A172 (cell line): ENCODE measurements at regions not wholly inside any gene's neighbourhood (a gene's known extent, or its start where the extent isn't known, plus 50 kb on each side); places are given as distances from the start of the nearest gene placed in this dataset.
"Not testable (repeated sequence)": the region's sequence is repeated elsewhere in the genome, so short reads cannot be mapped to it uniquely, and the experiment has no call there.

Experiments used
- DNase-seq: peaks from one replicate; pipeline ENCODE4 v3.0.0-alpha.2; 2015; ENCODE audit warnings: low spot score

GRCh38 chr1:57578099-57578498 lies 154.2 kb upstream of the DAB1 start:
- no peak for DNase-seq

DNA sequence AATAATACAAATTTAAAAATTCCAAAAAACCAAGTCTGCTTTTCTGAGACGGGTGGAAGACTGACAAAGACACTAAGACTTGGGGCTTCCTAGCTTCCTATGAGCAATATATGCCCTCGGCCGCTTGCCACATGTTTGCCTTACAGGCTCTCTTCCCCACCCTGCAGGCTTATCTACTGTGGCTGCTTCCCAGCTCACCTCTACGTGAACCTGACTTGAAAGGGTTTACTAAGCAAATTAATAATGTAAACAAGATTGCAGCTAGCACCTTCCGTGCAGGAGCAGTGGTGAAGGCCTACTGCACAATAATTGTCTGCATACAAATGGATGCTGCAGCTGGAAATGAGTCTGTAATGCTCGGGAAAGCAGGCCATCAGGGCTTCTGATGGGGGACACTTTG lies 152.9 kb upstream of the DAB1 start:
- no peak for DNase-seq

DNA sequence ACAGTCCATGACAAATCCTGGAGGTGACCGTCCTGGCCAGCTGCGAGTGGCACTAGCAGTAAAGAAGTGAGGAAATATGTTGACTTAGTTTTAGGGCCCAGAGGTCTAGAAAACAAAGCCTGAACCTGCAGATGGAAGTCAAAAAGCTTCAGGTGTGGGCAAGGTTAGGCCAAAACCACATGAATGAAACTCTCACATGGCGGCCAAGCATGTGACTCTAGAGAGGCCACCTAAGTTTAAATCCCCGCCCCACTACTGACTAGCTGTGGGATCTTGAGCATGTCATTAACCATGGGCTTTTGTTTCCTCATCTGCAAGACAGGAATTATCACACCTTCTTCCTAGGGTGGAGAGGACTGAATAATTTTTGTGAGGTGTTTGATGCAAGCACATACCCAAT lies 148.2 kb upstream of the DAB1 start:
- no peak for DNase-seq

GRCh38 chr1:57558066-57558465 lies 134.2 kb upstream of the DAB1 start:
- not testable (repeated sequence) for DNase-seq

DNA sequence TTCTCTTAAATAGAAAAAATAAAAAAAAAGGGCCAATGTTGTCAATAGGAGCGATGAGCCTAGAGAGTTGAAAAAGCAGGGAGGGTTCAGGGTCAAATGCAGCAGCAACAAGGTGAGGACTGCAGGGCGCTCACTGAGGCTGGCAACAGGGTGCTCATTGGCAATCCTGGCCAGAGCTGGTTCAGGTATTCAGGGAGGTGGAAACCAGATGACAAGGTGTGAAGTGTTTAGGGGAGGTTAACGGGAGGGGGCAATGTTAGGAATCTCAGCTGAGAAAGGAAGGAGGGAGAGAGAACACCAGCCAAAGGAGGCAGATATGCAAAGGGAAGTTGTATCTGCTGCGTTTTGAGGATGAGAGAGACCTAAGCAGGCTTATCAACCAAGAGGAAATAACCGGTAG lies 129.8 kb upstream of the DAB1 start:
- DNase-seq: no peak

DNA sequence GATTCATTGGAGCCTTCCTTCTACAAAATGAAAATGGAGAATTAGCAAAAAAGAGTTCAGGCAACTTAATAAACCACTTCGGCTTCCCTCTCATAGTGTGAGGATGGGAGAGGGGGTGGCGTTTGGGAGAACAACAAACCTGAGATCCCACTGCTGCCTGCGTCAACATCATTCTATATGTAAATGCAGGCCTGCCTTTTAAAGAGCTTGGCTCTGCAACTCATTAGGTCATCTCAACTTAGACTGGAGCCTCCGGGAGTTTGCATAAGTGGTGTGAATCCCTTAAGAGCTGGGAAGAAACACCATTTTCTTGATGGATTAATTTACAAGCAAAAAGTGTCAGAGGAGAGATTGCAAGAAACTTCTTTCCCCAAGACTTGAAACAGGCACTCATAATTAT lies 127.6 kb upstream of the DAB1 start:
- DNase-seq: no peak

DNA sequence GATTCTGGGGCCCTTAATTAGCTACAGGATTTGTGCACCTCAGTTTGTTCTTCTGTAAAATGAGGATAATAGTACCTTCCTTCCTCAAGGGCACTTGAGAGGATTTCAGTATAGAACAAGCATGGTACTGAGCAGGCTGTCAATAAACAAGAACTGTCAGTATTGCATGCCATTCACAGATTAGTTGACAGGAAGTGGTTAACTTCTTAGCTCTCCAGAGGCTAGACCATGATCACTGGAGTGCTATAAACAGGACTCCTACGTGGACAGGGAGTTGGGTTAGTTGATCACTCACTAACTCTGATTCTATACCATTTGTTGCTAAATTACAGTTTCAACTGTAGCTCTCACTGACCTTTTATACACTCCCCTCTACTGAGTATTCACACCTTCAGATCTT lies 126.2 kb upstream of the DAB1 start:
- no peak for DNase-seq

GRCh38 chr1:57549300-57549699 lies 125.4 kb upstream of the DAB1 start:
- no peak for DNase-seq

GRCh38 chr1:57546549-57547330 lies 122.9 kb upstream of the DAB1 start:
- DNase-seq: no peak

- no peak for DNase-seq
Observed at GRCh38 chr1:57544345-57544744, 120.5 kb upstream of the DAB1 start.

- DNase-seq: no peak
Observed at GRCh38 chr1:57536749-57537423, 113.0 kb upstream of the DAB1 start.

DNA sequence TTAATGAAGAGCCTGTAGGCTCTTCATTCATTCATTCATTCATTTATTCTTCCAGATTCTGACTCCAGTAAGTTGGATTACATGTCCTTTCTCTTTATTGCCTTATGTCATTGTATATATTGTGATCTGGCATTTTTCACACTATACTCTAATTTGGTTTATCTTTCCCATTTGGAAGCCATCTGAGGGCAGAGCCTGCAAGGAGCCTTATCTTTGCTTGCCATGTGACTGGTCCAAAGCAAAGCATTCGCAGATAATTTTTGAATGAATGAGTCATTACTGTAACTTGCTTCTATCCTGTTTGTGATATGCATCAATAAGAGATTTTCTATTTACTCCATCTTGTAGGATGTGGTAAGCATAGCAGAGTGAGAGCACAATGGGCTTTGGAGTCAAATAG lies 108.4 kb upstream of the DAB1 start:
- no peak for DNase-seq

DNA sequence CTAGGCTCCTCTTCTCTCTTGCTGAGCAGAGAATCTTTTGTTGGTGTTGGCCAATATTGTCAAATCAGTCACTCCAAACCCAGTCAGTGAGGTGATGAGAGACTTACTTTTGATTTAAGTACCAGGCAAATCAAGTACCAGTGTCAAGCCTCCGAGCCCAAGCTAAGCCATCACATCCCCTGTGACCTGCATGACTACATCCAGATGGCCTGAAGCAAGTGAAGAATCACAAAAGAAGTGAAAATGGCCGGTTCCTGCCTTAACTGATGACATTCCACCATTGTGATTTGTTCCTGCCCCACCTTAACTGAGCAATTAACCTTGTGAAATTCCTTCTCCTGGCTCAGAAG lies 107.0 kb upstream of the DAB1 start:
- DNase-seq: not testable (repeated sequence)

DNA sequence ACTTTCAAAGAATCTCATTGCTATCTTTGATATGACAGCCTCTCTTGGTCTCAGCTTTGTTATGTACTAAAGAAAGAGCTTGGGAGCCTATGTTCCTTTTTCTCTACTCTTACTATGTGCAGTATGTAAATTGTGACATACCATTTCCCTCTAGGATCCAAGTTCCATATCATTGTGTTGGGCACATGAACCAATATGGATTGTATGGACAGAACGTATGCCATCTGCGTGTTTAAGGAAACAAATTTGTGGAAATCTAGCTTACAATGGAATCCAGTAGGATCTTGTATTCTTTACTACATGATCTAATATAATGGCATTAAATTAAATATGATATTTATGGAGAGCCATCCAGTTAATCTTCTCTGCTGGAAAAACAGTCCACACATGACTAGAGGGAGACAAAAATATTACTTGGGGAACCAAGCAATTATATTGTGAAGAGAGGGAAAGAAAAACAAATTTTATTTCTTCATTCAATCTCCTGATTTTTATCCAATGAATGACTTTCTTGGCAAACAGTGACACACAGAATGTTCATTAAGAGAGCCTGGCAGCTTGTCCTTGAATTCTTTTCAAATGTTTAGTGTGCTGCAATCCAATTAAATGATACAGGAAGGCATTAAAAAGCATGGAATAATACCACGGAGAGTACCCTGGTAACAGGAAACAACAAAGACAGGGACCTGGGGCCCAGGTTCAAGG lies 106.5 kb upstream of the DAB1 start:
- DNase-seq: no peak

GRCh38 chr1:57522575-57522974 lies 98.7 kb upstream of the DAB1 start:
- DNase-seq: no peak

- DNase-seq: no peak
Observed at GRCh38 chr1:57520743-57521515, 97.1 kb upstream of the DAB1 start.

DNA sequence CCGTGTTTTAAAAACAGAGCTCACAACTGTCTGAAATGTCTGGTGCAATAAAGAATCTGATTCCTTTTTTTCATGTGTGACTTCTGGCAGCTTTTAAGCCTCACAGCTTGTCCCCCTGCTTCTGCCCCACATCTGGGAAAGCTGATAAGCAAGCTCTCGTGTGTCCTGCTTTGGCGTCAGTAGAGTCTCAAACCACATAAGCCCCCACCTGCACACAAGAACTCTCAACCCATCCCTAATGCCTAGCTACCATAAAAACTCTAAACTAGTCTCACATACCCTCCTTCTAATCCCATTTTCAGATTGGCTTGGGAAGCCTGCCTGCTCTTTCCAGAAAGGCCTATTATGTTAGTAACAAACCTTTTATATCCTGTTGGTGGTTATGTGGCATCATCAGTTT lies 94.6 kb upstream of the DAB1 start:
- DNase-seq: no peak

GRCh38 chr1:57517587-57518374 lies 93.9 kb upstream of the DAB1 start:
- no peak for DNase-seq

GRCh38 chr1:57512386-57512785 lies 88.5 kb upstream of the DAB1 start:
- DNase-seq: no peak

- no peak for DNase-seq
Observed at GRCh38 chr1:57506941-57507340, 83.1 kb upstream of the DAB1 start.

DNA sequence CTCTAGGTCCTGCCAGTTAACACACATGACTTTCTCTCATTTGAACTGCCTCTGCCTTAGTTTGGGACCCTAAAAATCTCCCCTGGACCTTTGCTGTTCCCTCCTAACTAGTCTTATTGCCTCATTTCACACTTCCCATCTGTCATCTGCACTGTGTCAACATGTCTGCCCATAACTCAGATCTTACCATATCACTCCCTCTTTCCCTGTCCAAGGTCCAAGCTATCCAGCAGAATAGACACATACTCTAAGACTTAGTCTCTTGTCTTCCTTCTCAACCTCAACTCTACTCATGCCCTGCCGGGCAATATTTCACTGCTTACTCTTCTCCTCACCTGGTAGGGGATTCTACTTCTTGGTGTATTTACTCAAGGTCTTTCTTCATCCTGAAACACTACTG lies 79.5 kb upstream of the DAB1 start:
- DNase-seq: no peak
